Stimulated activated CD4-positive, alpha-beta T cell treated with anti-CD3 and anti-CD28 coated beads, Interleukin-4, amount 100 ng/mL, for 4 hours (primary cell): ENCODE measurements at regions not wholly inside any gene's neighbourhood (a gene's known extent, or its start where the extent isn't known, plus 50 kb on each side); places are given as distances from the start of the nearest gene placed in this dataset.
"Not testable (repeated sequence)": the region's sequence is repeated elsewhere in the genome, so short reads cannot be mapped to it uniquely, and the experiment has no call there.

Experiments
- DNase-seq, 2 experiments: peaks; one replicate each; pipeline ENCODE4 v3.0.0-alpha.2; 2020

DNA sequence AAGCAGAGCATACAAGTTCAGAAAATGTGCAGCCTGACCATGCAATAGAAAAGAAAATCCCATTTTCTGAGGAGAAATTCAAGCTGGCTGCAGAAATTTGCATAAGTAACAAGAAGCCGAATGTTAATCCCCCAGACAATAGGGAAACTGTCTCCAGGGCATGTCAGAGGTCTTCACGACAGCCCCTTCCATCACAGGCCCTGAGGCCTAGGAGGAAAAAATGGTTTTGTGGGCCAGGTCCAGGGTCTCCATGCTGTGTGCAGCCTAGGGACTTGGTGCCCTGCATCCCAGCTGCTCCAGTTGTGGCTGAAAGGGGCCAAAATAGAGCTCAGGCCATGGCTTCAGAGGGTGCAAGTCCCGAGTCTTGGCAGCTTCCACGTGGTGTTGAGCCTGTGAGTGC is 225.8 kb upstream of the MSX2 start:
- not testable (repeated sequence) for DNase-seq

- no peak for DNase-seq
Measured at GRCh38 chr5:174500636-174501035, 223.7 kb upstream of the MSX2 start.

- DNase-seq = no peak
Measured at GRCh38 chr5:174501461-174502069, 222.8 kb upstream of the MSX2 start.

DNA sequence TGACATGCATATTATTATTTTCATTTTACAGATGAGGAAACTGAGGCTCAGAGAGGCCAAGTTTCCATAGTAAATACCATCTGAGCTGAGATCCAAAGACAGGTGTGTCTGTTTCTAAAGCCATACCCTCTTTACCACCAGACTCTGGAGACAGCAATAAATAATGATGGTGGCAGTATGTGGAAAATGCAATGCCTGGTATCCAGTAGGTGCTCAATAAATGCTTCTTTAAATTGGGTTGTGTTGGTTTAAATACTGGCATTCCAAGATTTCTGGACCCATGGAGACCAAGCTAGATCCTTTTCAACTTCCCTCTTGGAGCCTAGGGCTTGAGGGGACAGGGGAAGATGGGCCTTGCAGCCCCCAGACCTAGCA is 221.3 kb upstream of the MSX2 start:
- no peak for DNase-seq

DNA sequence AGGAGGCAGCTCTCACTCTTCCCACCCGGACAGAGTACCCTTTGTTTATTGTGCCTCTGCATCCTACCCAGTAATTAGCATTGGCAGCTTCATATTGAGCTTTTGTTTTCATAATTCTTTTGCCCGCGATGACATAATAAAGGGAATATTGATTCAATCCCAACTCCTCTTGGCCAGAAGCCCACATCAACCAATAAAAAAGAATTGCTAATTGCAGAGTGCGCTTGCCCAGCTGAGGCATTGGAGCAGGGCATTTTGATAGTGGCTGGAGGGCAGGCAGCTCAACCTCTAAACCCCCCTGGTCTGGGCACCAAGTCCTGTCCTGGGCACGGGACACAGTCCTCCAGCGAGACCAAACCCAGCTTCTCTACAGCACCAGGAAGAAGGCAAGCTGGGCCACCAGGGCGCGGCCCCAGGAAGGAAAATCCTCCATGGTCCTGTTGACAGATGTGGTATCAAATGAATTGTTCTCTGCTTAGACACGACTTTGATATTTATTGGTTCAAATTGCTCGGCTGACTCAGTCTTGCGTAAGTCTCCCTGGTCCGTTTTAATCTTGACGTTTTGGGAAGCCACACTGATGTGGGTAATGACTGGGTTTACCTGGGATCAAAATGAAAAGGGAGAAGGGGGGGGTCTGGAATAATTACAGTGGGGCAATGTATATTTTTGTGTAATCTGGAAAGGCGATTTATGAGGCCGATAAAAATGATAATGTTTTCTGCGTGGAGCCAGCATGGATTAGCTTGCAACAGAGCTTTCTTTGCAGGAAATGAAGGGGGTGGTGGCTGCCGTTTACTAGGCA is 220.7 kb upstream of the MSX2 start:
- no peak for DNase-seq

GRCh38 chr5:174504266-174504726 is 220.1 kb upstream of the MSX2 start:
- DNase-seq = no peak

DNA sequence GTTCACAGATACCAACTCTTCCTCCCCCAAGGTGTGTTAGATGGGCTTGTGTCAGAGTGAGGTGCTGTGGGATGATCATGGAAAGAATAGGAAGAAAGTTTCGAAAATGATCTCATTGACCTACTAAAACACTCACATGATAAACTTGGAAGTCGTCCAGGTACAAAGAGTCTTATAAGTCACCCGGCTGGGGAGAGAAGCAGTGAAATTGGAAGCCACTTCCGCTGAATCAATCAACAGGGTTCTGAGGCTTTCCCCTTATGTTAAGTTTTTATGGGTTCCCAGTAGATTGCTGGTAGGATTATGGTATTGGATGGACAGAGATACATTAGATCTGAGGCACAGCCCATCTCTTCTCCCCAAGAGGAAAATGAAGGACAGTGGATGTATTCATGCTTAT is 218.8 kb upstream of the MSX2 start:
- DNase-seq = no peak

GRCh38 chr5:174510782-174511453 is 213.5 kb upstream of the MSX2 start:
- not testable (repeated sequence) for DNase-seq

DNA sequence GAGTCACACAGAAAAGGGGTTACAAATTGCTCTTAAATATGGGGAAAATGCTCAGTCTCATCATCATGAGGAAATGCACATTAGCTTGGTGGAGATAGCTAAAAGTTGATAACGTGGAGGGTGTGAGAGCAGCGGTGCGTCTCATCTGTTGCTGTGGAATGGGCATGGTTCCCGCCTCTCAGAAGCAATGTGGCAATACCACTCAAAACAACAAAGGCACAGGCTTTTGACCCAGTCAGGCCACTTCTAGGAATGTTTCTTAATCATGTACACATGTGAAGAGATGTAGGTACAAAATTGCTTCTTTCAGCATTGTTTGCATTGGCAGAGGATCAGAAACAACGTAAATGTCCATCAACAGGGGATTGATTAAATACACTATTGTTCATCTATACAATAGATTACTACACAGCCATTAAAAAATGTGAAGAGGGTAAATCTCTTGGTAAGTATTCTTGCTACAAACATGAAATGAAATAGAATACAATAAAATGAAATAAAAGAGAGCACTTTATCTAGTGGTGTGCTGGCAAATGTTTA is 212.6 kb upstream of the MSX2 start:
- DNase-seq = no peak

DNA sequence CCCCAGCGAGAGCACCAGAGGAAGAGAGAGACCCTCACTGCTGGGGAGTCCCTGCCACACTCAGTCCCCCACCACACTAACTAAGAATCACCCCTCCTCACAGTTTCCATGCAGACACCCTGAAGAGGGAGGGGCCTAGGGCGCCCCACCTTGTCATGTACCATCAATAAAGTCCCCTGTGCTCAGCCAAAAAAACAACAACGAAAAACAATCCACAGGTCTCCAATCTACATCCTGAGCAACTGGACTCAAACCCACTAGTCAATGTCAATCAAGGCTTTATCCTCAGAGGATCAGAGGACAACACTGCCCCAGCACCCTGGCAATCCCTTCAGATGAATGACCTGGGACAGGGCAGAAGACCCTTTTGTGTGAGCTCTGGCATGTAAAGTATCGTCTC is 210.1 kb upstream of the MSX2 start:
- DNase-seq = no peak

- no peak for DNase-seq
Measured at GRCh38 chr5:174514983-174515394, 209.4 kb upstream of the MSX2 start.

GRCh38 chr5:174516741-174517140 is 207.6 kb upstream of the MSX2 start:
- DNase-seq = no peak

GRCh38 chr5:174518512-174518911 is 205.9 kb upstream of the MSX2 start:
- no peak for DNase-seq

- DNase-seq = no peak
Measured at GRCh38 chr5:174520420-174521396, 203.7 kb upstream of the MSX2 start.

DNA sequence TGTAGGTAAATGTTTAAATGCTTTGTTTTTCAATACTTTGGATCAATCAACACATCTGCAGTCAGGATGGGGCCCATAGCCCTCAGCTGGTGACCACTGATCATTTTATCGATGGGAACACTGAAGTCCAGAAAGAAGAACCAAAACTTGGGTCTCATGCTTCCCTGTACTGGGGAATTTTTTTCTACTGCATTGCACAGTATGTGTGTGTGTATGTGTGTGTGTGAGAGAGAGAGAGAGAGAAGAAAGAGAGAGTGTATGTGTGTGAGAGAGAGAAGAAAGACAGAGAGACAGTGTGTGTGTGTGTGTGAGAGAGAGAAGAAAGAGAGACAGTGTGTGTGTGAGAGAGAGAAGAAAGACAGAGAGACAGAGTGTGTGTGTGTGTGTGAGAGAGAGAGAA is 202.9 kb upstream of the MSX2 start:
- DNase-seq = no peak

DNA sequence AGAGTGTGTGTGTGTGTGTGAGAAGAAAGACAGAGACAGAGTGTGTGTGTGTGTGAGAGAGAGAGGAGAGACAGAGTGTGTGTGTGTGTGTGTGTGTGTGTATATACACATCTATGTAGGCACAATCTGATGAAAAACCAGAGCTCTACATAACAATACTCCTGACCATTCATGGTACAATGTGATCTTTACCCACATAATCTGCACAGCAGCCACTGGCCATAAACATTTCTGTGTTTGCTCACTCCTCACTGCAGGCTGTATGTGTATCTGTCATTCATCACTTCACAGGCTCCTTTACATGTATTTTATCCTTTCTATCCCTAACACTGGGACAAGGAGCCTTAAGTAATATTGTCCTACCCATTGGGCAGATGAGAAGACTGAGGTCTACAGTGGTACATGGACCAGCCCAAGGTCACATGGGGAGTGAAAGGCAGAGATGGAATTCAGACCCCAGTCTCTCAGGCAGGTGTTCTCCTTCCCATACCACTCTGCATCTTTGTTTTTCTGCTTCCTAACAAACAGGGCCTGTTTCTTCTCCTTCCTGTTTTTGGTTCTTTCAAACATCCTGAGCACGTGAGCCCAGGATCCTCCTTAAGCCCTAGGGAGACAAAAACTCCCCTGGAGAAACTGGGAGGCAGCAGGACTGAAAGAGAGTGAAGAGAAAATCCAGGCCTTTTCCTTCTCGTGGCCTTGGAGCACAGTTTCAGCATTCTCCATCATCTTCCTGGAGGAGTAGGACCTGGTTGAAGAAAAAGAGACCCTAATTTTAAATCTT is 201.7 kb upstream of the MSX2 start:
- no peak for DNase-seq

- DNase-seq = no peak
Measured at GRCh38 chr5:174523311-174524071, 200.9 kb upstream of the MSX2 start.

GRCh38 chr5:174524351-174524750 is 200.0 kb upstream of the MSX2 start:
- DNase-seq = no peak

- no peak for DNase-seq
Measured at GRCh38 chr5:174526177-174526576, 198.2 kb upstream of the MSX2 start.

- DNase-seq = no peak
Measured at GRCh38 chr5:174527916-174528540, 196.4 kb upstream of the MSX2 start.
